MM.1S (cell line): ENCODE measurements at regions not wholly inside any gene's neighbourhood (a gene's known extent, or its start where the extent isn't known, plus 50 kb on each side); places are given as distances from the start of the nearest gene placed in this dataset.

ENCODE experiments used
- DNase-seq: peaks from one replicate; pipeline ENCODE4 v3.0.0-alpha.2; 2015
- H2AFZ ChIP-seq: fragments of 300-600 bp; sonication (generic); 2 replicates; pipeline ENCODE4 v1.6.0; 2016; ENCODE audit warnings: antibody characterized with exemption, low read length
- H3F3A ChIP-seq: fragments of 300-600 bp; sonication (generic); 2 replicates; pipeline ENCODE4 v1.6.1; 2016; ENCODE audit warnings: mild to moderate bottlenecking, antibody characterized with exemption, low read length, moderate library complexity, mixed read lengths; ENCODE audit not compliant: insufficient read depth
- H3K27ac ChIP-seq: fragments of 300-600 bp; sonication (generic); 2 replicates; pipeline ENCODE4 v1.5.1; 2016; ENCODE audit warnings: mild to moderate bottlenecking, low read length
- H3K27me3 ChIP-seq: fragments of 300-600 bp; sonication (generic); replicated peaks from 2 replicates; pipeline ENCODE4 v1.6.0; 2016; ENCODE audit warnings: low read length; ENCODE audit not compliant: insufficient read depth
- H3K36me3 ChIP-seq: fragments of 300-600 bp; sonication (generic); replicated peaks from 2 replicates; pipeline ENCODE4 v1.6.1; 2016; ENCODE audit warnings: mild to moderate bottlenecking, low read length, mixed read lengths; ENCODE audit not compliant: insufficient read depth
- H3K4me1 ChIP-seq: fragments of 300-600 bp; sonication (generic); 2 replicates; pipeline ENCODE4 v1.6.1; 2016; ENCODE audit warnings: low read length, mixed read lengths
- H3K4me2 ChIP-seq: fragments of 300-600 bp; sonication (generic); 2 replicates; pipeline ENCODE4 v1.6.0; 2016; ENCODE audit warnings: low read depth, low read length
- H3K4me3 ChIP-seq: fragments of 300-600 bp; sonication (generic); 2 replicates; pipeline ENCODE4 v1.5.1; 2016; ENCODE audit warnings: low read length, mixed read lengths
- H3K79me2 ChIP-seq: fragments of 300-600 bp; sonication (generic); 2 replicates; pipeline ENCODE4 v1.6.1; 2016; ENCODE audit warnings: mixed run types, low read length, mixed read lengths
- H3K9ac ChIP-seq: fragments of 300-600 bp; sonication (generic); 2 replicates; pipeline ENCODE4 v1.6.1; 2016; ENCODE audit warnings: low read length, mixed read lengths
- H3K9me2 ChIP-seq: fragments of 300-600 bp; sonication (generic); replicated peaks from 2 replicates; pipeline ENCODE4 v1.6.1; 2016; ENCODE audit warnings: mild to moderate bottlenecking, low read length, mixed read lengths; ENCODE audit not compliant: insufficient read depth
- H3K9me3 ChIP-seq: fragments of 300-600 bp; sonication (generic); replicated peaks from 2 replicates; pipeline ENCODE4 v1.6.1; 2016; ENCODE audit warnings: mild to moderate bottlenecking, low read length, mixed read lengths; ENCODE audit not compliant: insufficient read depth
- H4K20me1 ChIP-seq: fragments of 300-600 bp; sonication (generic); 2 replicates; pipeline ENCODE4 v1.6.1; 2016; ENCODE audit warnings: mild to moderate bottlenecking, low read length, moderate library complexity, mixed read lengths; ENCODE audit not compliant: insufficient read depth
- EZH2 ChIP-seq: fragments of 300-600 bp; sonication (generic); optimal IDR thresholded peaks from 2 replicates; pipeline ENCODE3; 2017; ENCODE audit warnings: low read depth, mild to moderate bottlenecking, antibody characterized with exemption, low read length, mixed read lengths
- EZH2phosphoT487 ChIP-seq: fragments of 300-600 bp; sonication (generic); IDR thresholded peaks from 2 replicates; pipeline ENCODE4 v1.6.1; 2018; ENCODE audit warnings: antibody characterized with exemption, low read length
- TF ChIP-seq, protein P1 (sequence below): fragments of 300-600 bp; sonication (generic); IDR thresholded peaks from 2 replicates; pipeline ENCODE4 v1.5.1; 2016; ENCODE audit warnings: antibody characterized with exemption, low read length, mixed read lengths

DNA sequence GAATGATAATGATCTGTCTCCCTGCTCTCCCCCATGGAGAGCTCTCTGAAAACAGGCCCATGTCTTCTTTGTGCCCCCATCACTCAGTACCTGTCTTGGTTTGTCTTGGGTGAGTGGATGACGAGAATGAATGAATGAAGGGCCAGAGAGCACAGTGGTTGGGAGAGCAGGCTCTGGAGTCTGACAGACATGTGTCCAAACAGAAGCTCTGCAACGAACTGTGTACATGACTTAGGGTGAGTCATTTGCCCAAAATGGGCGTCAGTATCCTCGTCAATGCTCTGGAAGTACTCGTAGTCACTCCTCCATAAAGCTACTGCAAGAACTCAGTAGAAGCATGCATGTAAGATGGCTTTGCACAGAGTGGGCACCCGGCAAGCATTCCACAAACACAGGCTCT is 170.2 kb upstream of the TLE3 start:
- H3K9ac ChIP-seq = no peak overlapping the region
- no peak overlapping the region for H3K4me2 ChIP-seq
- no peaks in the 10 kb centered on the region for H3K9me3 ChIP-seq
- H3F3A ChIP-seq = no peaks in the 10 kb centered on the region
- H3K36me3 ChIP-seq = no peaks in the 10 kb centered on the region
- H3K4me3 ChIP-seq = no peak overlapping the region
- H2AFZ ChIP-seq = no peak overlapping the region
- no peak for DNase-seq
- no peaks in the 10 kb centered on the region for H4K20me1 ChIP-seq
- H3K79me2 ChIP-seq = no peaks in the 10 kb centered on the region
- H3K27ac ChIP-seq = no peak overlapping the region
- H3K9me2 ChIP-seq = no peaks in the 10 kb centered on the region
- no peaks in the 10 kb centered on the region for H3K4me1 ChIP-seq
- TF ChIP-seq, protein P1, sequence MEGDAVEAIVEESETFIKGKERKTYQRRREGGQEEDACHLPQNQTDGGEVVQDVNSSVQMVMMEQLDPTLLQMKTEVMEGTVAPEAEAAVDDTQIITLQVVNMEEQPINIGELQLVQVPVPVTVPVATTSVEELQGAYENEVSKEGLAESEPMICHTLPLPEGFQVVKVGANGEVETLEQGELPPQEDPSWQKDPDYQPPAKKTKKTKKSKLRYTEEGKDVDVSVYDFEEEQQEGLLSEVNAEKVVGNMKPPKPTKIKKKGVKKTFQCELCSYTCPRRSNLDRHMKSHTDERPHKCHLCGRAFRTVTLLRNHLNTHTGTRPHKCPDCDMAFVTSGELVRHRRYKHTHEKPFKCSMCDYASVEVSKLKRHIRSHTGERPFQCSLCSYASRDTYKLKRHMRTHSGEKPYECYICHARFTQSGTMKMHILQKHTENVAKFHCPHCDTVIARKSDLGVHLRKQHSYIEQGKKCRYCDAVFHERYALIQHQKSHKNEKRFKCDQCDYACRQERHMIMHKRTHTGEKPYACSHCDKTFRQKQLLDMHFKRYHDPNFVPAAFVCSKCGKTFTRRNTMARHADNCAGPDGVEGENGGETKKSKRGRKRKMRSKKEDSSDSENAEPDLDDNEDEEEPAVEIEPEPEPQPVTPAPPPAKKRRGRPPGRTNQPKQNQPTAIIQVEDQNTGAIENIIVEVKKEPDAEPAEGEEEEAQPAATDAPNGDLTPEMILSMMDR = no peak
- no peak for TF ChIP-seq EZH2
- TF ChIP-seq EZH2phosphoT487 = no peak
- no peaks in the 10 kb centered on the region for H3K27me3 ChIP-seq

DNA sequence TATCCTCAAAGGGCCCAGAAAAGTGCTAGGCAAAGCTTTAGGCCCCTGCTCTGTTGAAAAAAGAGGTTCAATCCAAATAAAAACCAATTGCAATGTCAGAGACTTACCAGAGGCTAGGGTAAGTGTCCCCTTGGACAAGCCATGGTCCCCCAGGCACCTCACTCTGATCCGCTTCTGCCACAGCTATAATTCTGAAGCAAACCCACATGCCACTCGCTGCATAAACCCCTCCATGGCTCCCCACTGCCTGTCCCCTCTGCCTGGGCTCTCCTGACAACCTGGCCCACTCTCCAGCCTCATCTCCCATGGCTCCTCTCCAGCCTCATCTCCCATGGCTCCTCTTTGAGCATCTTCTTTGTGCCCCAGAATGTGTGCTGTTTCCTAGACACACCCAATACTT is 169.6 kb upstream of the TLE3 start:
- Histone ChIP-seq H3K36me3 (no peaks in the 10 kb centered on the region), H3K9me2 (no peaks in the 10 kb centered on the region), H3K9ac (no peak overlapping the region), H3F3A (no peaks in the 10 kb centered on the region), H3K27me3 (no peaks in the 10 kb centered on the region), H3K4me3 (no peak overlapping the region), H3K4me1 (no peaks in the 10 kb centered on the region), H2AFZ (no peak overlapping the region), H3K9me3 (no peaks in the 10 kb centered on the region), H3K79me2 (no peaks in the 10 kb centered on the region), H4K20me1 (no peaks in the 10 kb centered on the region), H3K27ac (no peak overlapping the region), H3K4me2 (no peak overlapping the region)
- TF ChIP-seq, protein P1 = no peak
- TF ChIP-seq EZH2 (no peak), EZH2phosphoT487 (no peak)
- no peak for DNase-seq

DNA sequence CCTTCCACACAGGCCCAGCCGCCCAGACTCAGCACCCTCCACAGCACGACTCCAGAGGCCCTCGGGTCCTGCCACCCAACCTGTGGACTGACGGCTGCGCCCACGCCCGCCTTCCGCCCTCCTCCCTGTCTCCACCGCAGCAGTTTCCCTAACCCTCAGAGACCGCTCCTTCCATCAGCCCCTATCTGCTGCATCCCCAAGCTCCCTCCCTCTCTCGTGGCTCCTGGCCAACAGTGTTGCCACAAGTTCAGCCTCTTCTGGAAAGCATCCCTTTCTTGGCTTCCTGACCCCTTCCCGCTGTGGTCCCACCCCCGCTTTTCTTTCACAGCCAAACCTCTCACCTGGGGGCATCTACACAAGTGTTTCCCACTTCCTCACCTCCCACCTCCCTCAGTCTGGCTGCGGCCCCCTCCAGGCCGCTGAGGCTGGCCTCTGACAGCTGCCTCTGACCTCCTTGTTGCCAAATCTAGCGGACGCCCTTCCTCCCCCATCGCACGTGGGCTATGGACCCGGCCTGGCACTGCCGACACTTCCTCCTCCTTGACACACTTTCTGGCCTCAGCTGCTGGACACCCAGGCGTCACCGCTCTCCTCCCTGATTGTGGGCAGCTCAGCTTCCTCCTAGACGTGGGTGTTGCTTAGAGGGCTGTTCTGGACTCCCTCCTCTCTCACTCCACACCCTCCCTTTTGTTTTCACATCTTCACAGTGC is 168.8 kb upstream of the TLE3 start:
- no peaks in the 10 kb centered on the region for H3F3A ChIP-seq
- no peaks in the 10 kb centered on the region for H3K9me3 ChIP-seq
- H3K4me3 ChIP-seq = no peak overlapping the region
- H3K36me3 ChIP-seq = no peaks in the 10 kb centered on the region
- H3K4me2 ChIP-seq = no peak overlapping the region
- H3K27ac ChIP-seq = no peak overlapping the region
- no peaks in the 10 kb centered on the region for H3K27me3 ChIP-seq
- H3K9me2 ChIP-seq = no peaks in the 10 kb centered on the region
- H2AFZ ChIP-seq = no peak overlapping the region
- no peaks in the 10 kb centered on the region for H3K4me1 ChIP-seq
- TF ChIP-seq EZH2phosphoT487 (no peak), EZH2 (no peak)
- TF ChIP-seq, protein P1 = no peak
- DNase-seq = no peak
- H3K9ac ChIP-seq = no peak overlapping the region
- H4K20me1 ChIP-seq = no peaks in the 10 kb centered on the region
- H3K79me2 ChIP-seq = no peaks in the 10 kb centered on the region
